ENCODE measurements at regions not wholly inside any gene's neighbourhood (a gene's known extent, or its start where the extent isn't known, plus 50 kb on each side); places are given as distances from the start of the nearest gene placed in this dataset.

GRCh38 chr10:65017523-65017922 is 1496.3 kb downstream of the REEP3 start:
- TF ChIP-seq CTCF (IDR thresholded peaks at IDR 0.05) (no peak), POLR2A (IDR thresholded peaks at IDR 0.05) (no peak)

All from Peyer's patch (tissue), 4 donors.